HCT116 (cell line): ENCODE measurements at regions not wholly inside any gene's neighbourhood (a gene's known extent, or its start where the extent isn't known, plus 50 kb on each side); places are given as distances from the start of the nearest gene placed in this dataset.

Experiments
- ATAC-seq: fragments of 200-7000 bp; cut with Tn5 transposase; 2 replicates; pipeline ENCODE4 v1.9.1; 2020; ENCODE audit warnings: mild to moderate bottlenecking, moderate library complexity
- BruUV-seq: library from RNA; stranded (reverse); fragments of 400-500 nt; replicated peaks from 2 replicates; lab custom pipeline; 2021; lab: Mats Ljungman, UMichigan
- CTCF ChIA-PET: fragments of 300-600 bp; sonication (Branson Sonifier 250); formaldehyde crosslinking; loops from one replicate; lab custom pipeline; 2021; ENCODE audit warnings: antibody characterized with exemption; lab: Charles Lee
- POLR2A ChIA-PET: fragments of 300-600, 350-600 bp; sonication (Branson Sonifier 250); formaldehyde crosslinking; loops from one replicate; lab custom pipeline; 2021; ENCODE audit warnings: antibody characterized with exemption; lab: Charles Lee
- RAD21 ChIA-PET, 2 experiments: fragments of 300-600 bp; sonication (Branson Sonifier 250); formaldehyde crosslinking; loops; one replicate each; lab custom pipeline; 2023; ENCODE audit warnings: low total read pairs in 2 of 2; ENCODE audit not compliant: uncharacterized antibody in 2 of 2, unreplicated experiment in 2 of 2, low non-redundant PET in 1 of 2; lab: Charles Lee
- DNase-seq: peaks from one replicate; pipeline ENCODE4 v3.0.0-alpha.2; 2010; ENCODE audit warnings: low read depth, low spot score
- H2AFZ ChIP-seq: fragments of 200-600 bp; shearing (Covaris generic), sonication (generic); 2 replicates; pipeline ENCODE4 v1.6.1; 2017; ENCODE audit warnings: low read depth, mixed run types, mixed read lengths, antibody characterized with exemption, low read length; ENCODE audit not compliant: poor library complexity, severe bottlenecking
- H3K27ac ChIP-seq: 2 replicates; pipeline ENCODE4 v1.5.1; 2012; ENCODE audit warnings: low read depth, low read length
- H3K27me3 ChIP-seq: fragments of 200-600 bp; sonication (generic); 2 replicates; pipeline ENCODE4 v1.6.1; 2016; ENCODE audit warnings: mixed run types, low read length, mixed read lengths; ENCODE audit not compliant: insufficient read depth
- H3K36me3 ChIP-seq, 2 experiments: fragments of 200-500 bp in 1 of 2; fragments of 200-600 bp in 1 of 2; sonication (Bioruptor generic) in 1 of 2; sonication (generic) in 1 of 2; 2 replicates each; pipeline versions ENCODE4 v1.5.1 to v1.6.1; 2014 to 2016; ENCODE audit warnings: low read length in 2 of 2, inconsistent platforms in 1 of 2, mixed read lengths in 1 of 2, mixed run types in 1 of 2; ENCODE audit not compliant: insufficient read depth in 2 of 2, control insufficient read depth in 1 of 2
- H3K4me1 ChIP-seq, 2 experiments: fragments of 200-600 bp in 1 of 2; sonication (generic) in 1 of 2; 2 replicates each; pipeline versions ENCODE4 v1.5.1 to v1.6.1; 2012 to 2017; ENCODE audit warnings: low read length in 2 of 2, inconsistent platforms in 1 of 2, mild to moderate bottlenecking in 1 of 2, mixed read lengths in 1 of 2, mixed run types in 1 of 2, moderate library complexity in 1 of 2; ENCODE audit not compliant: insufficient read depth in 2 of 2, control insufficient read depth in 1 of 2
- H3K4me2 ChIP-seq: fragments of 200-600 bp; sonication (generic); 2 replicates; pipeline ENCODE4 v1.6.1; 2017; ENCODE audit warnings: mixed run types, low read length, mixed read lengths
- H3K4me3 ChIP-seq, 2 experiments: fragments of 200-600 bp in 1 of 2; sonication (generic) in 1 of 2; replicated peaks in 1 of 2; 2 replicates each; pipeline ENCODE4 v1.5.1; 2011 to 2016; ENCODE audit warnings: low read length in 2 of 2, control low read depth in 1 of 2, low read depth in 1 of 2, mild to moderate bottlenecking in 1 of 2, mixed read lengths in 1 of 2, mixed run types in 1 of 2
- H3K79me2 ChIP-seq: fragments of 200-600 bp; sonication (generic); 2 replicates; pipeline ENCODE4 v1.6.1; 2017; ENCODE audit warnings: mild to moderate bottlenecking, mixed run types, low read length, moderate library complexity, mixed read lengths; ENCODE audit not compliant: insufficient read depth
- H3K9ac ChIP-seq: fragments of 200-600 bp; sonication (generic); 2 replicates; pipeline ENCODE4 v1.6.1; 2016; ENCODE audit warnings: low read length, mixed read lengths
- H3K9me2 ChIP-seq: fragments of 200-600 bp; sonication (generic), shearing (Covaris generic); 2 replicates; pipeline ENCODE4 v1.6.1; 2017; ENCODE audit warnings: mixed run types, mild to moderate bottlenecking, moderate library complexity; ENCODE audit not compliant: insufficient read depth
- H3K9me3 ChIP-seq, 2 experiments: fragments of 200-500 bp in 1 of 2; fragments of 200-600 bp in 1 of 2; sonication (Bioruptor generic) in 1 of 2; sonication (generic) in 1 of 2; 2 replicates each; pipeline ENCODE4 v1.6.1; 2014 to 2017; ENCODE audit warnings: low read length in 2 of 2, mixed read lengths in 2 of 2, inconsistent platforms in 1 of 2, low read depth in 1 of 2, mild to moderate bottlenecking in 1 of 2, mixed run types in 1 of 2, moderate library complexity in 1 of 2; ENCODE audit not compliant: control insufficient read depth in 1 of 2, insufficient read depth in 1 of 2
- H4K20me1 ChIP-seq: fragments of 200-600 bp; sonication (generic), shearing (Covaris generic); 2 replicates; pipeline ENCODE4 v1.6.1; 2017; ENCODE audit warnings: mixed run types, mild to moderate bottlenecking, moderate library complexity; ENCODE audit not compliant: insufficient read depth
- ATF3 ChIP-seq: IDR thresholded peaks from 2 replicates; pipeline ENCODE4 v1.6.1; 2012
- CBX3 ChIP-seq: IDR thresholded peaks from 2 replicates; pipeline ENCODE4 v1.6.1; 2012; ENCODE audit warnings: low read depth
- CTCF ChIP-seq, 3 experiments: fragments of 200-600 bp in 1 of 3; sonication (generic) in 1 of 3; IDR thresholded peaks in 2 of 3; conservative IDR thresholded peaks in 1 of 3; 2 replicates each; pipeline ENCODE4 v1.5.1; 2012 to 2017; ENCODE audit warnings: low read depth in 2 of 3, low read length in 2 of 3, antibody characterized with exemption in 1 of 3, borderline replicate concordance in 1 of 3, control low read depth in 1 of 3, mild to moderate bottlenecking in 1 of 3, mixed read lengths in 1 of 3, mixed run types in 1 of 3, moderate library complexity in 1 of 3; ENCODE audit not compliant: insufficient read depth in 1 of 3
- ELF1 ChIP-seq: IDR thresholded peaks from 2 replicates; pipeline ENCODE4 v1.6.1; 2012; ENCODE audit warnings: low read depth, borderline replicate concordance
- JUND ChIP-seq: IDR thresholded peaks from 2 replicates; pipeline ENCODE4 v1.6.1; 2012
- MAX ChIP-seq: IDR thresholded peaks from 2 replicates; pipeline ENCODE4 v1.6.1; 2012
- POLR2A ChIP-seq: IDR thresholded peaks from 2 replicates; pipeline ENCODE4 v1.7.0; 2011; ENCODE audit warnings: borderline replicate concordance; ENCODE audit not compliant: insufficient read depth, insufficient read length; ENCODE audit errors: extremely low read depth
- RAD21 ChIP-seq: IDR thresholded peaks from 2 replicates; pipeline ENCODE4 v1.6.1; 2012; ENCODE audit warnings: low read depth, mild to moderate bottlenecking
- REST ChIP-seq: IDR thresholded peaks from 2 replicates; pipeline ENCODE4 v1.6.1; 2012; ENCODE audit warnings: low read depth
- SIN3A ChIP-seq: IDR thresholded peaks from 2 replicates; pipeline ENCODE4 v1.6.1; 2012; ENCODE audit warnings: low read depth
- SRF ChIP-seq: IDR thresholded peaks from 2 replicates; pipeline ENCODE4 v1.6.1; 2012; ENCODE audit warnings: low read depth
- YY1 ChIP-seq: IDR thresholded peaks from 2 replicates; pipeline ENCODE4 v1.6.1; 2011; ENCODE audit warnings: low read length, low read depth, moderate library complexity, mild to moderate bottlenecking; ENCODE audit not compliant: insufficient replicate concordance; ENCODE audit errors: extremely low read depth
- ZFX ChIP-seq: fragments of 450-650 bp; IDR thresholded peaks from 2 replicates; pipeline ENCODE4 v1.6.1; 2017
- ZNF274 ChIP-seq: fragments of 200-500 bp; sonication (Bioruptor generic); IDR thresholded peaks from 2 replicates; pipeline ENCODE4 v1.6.1; 2014; ENCODE audit warnings: mild to moderate bottlenecking, low read depth, low read length, inconsistent platforms
- intact Hi-C: fragments of 100-400 bp; cut with micrococcal nuclease; formaldehyde crosslinking; loops from 2 replicates; pipeline ENCODE4 v1.10.0; 2022

- no peaks in the 10 kb centered on the region for H3K9me2 ChIP-seq
- no peak overlapping the region for H3K4me2 ChIP-seq
- ChIA-PET CTCF (no interaction called here), RAD21 (no interaction called here), POLR2A (no interaction called here)
- no peaks in the 10 kb centered on the region for H3K27me3 ChIP-seq
- no peaks in the 10 kb centered on the region for H4K20me1 ChIP-seq
- H3K4me3 ChIP-seq: no peak overlapping the region
- no TSS peak for BruUV-seq
- no peak for DNase-seq
- H3K36me3 ChIP-seq: no peaks in the 10 kb centered on the region
- intact Hi-C loops: no loop called here
- H2AFZ ChIP-seq: no peak overlapping the region
- H3K27ac ChIP-seq: no peak overlapping the region
- ATAC-seq: no peak
- H3K4me1 ChIP-seq: no peaks in the 10 kb centered on the region
- TF ChIP-seq SRF (no peak), RAD21 (no peak), REST (no peak), MAX (no peak), ZFX (no peak), CBX3 (no peak), ELF1 (no peak), YY1 (no peak), ZNF274 (no peak), CTCF (IDR thresholded peaks at IDR 0.05 in 2 of 3, conservative IDR thresholded peaks at IDR 0.05 in 1 of 3; ENCODE audit: borderline replicate concordance in 1 of 3, insufficient read depth in 1 of 3, low read depth in 2 of 3, low read length in 2 of 3) (no peak), SIN3A (no peak), JUND (no peak), ATF3 (no peak), POLR2A (no peak)
- no peaks in the 10 kb centered on the region for H3K9me3 ChIP-seq
- H3K9ac ChIP-seq: no peak overlapping the region
- no peaks in the 10 kb centered on the region for H3K79me2 ChIP-seq
Observed at GRCh38 chr13:67498948-67499347, 268.8 kb upstream of the PCDH9 start.
